ENCODE measurements at regions not wholly inside any gene's neighbourhood (a gene's known extent, or its start where the extent isn't known, plus 50 kb on each side); places are given as distances from the start of the nearest gene placed in this dataset.

- RAD21 ChIA-PET (ENCODE audit: low non-redundant PET in 1 of 2, low total read pairs in 2 of 2, uncharacterized antibody in 2 of 2, unreplicated experiment in 2 of 2), result no interaction called here
- H3K4me2 ChIP-seq (ENCODE audit: low read length), result no peak overlapping the region
- ATAC-seq (no peak), DNase-seq (ENCODE audit: low read depth, low spot score) (no peak)
- peaks cover 0 to 13% of the 10 kb centered on the region in 2 experiments; a peak in 1 of 4 replicates for H3K9me3 ChIP-seq (ENCODE audit: control insufficient read depth in 1 of 2, insufficient read depth in 1 of 2, low read depth in 1 of 2, low read length in 2 of 2)
- TF ChIP-seq MAX (IDR thresholded peaks at IDR 0.05), result no peak
- no peak for TF ChIP-seq SP1 (IDR thresholded peaks at IDR 0.05; ENCODE audit: low read depth)
- TF ChIP-seq ZNF274 (IDR thresholded peaks at IDR 0.05; ENCODE audit: low read depth, low read length), result no peak
- no peak for TF ChIP-seq ZFX (IDR thresholded peaks at IDR 0.05)
- no peak for TF ChIP-seq EZH2 (IDR thresholded peaks at IDR 0.05)
- no peak for TF ChIP-seq POLR2AphosphoS5 (IDR thresholded peaks at IDR 0.05; ENCODE audit: low read depth, low read length)
- TF ChIP-seq RAD21 (IDR thresholded peaks at IDR 0.05; ENCODE audit: low read depth), result no peak
- no peak for TF ChIP-seq CBX3 (IDR thresholded peaks at IDR 0.05; ENCODE audit: low read depth)
- no peak for TF ChIP-seq FOSL1 (IDR thresholded peaks at IDR 0.05; ENCODE audit: low read depth)
- TF ChIP-seq SRF (IDR thresholded peaks at IDR 0.05; ENCODE audit: low read depth), result no peak
- no peak for TF ChIP-seq TCF7L2 (IDR thresholded peaks at IDR 0.05; ENCODE audit: borderline replicate concordance, extremely low read depth, insufficient read depth, insufficient read length)
- TF ChIP-seq ZBTB33 (IDR thresholded peaks at IDR 0.05; ENCODE audit: extremely low read depth, insufficient replicate concordance, low read length), result no peak
- no peak for TF ChIP-seq ELF1 (IDR thresholded peaks at IDR 0.05; ENCODE audit: borderline replicate concordance, low read depth)
- TF ChIP-seq ATF3 (IDR thresholded peaks at IDR 0.05), result no peak
- TF ChIP-seq REST (IDR thresholded peaks at IDR 0.05; ENCODE audit: low read depth), result no peak
- TF ChIP-seq CEBPB (IDR thresholded peaks at IDR 0.05; ENCODE audit: low read depth), result no peak
- no peak for TF ChIP-seq CTCF (IDR thresholded peaks at IDR 0.05 in 2 of 3, conservative IDR thresholded peaks at IDR 0.05 in 1 of 3; ENCODE audit: borderline replicate concordance in 1 of 3, insufficient read depth in 1 of 3, low read depth in 2 of 3, low read length in 2 of 3)
- no peak for TF ChIP-seq POLR2A (IDR thresholded peaks at IDR 0.05; ENCODE audit: borderline replicate concordance, extremely low read depth, insufficient read depth, insufficient read length)
- no peak for TF ChIP-seq YY1 (IDR thresholded peaks at IDR 0.05; ENCODE audit: extremely low read depth, insufficient replicate concordance, low read depth, low read length)
- H3K79me2 ChIP-seq (ENCODE audit: insufficient read depth, low read length), result no peaks in the 10 kb centered on the region
- H3K9ac ChIP-seq (ENCODE audit: low read length), result no peak overlapping the region
- H3K27ac ChIP-seq (ENCODE audit: low read depth, low read length), result no peak overlapping the region
- no peaks in the 10 kb centered on the region for H3K9me2 ChIP-seq (ENCODE audit: insufficient read depth)
- BruUV-seq (replicated peaks), result no TSS peak
- CTCF ChIA-PET, result no interaction called here
- H3K4me3 ChIP-seq (replicated peaks in 1 of 2; ENCODE audit: low read depth in 1 of 2, low read length in 2 of 2), result no peak overlapping the region
- no peaks in the 10 kb centered on the region for H3K4me1 ChIP-seq (ENCODE audit: control insufficient read depth in 1 of 2, insufficient read depth in 2 of 2, low read length in 2 of 2)
- no peaks in the 10 kb centered on the region for H4K20me1 ChIP-seq (ENCODE audit: insufficient read depth)
- POLR2A ChIA-PET, result no interaction called here
- no peaks in the 10 kb centered on the region for H3K27me3 ChIP-seq (ENCODE audit: insufficient read depth, low read length)
- H3K36me3 ChIP-seq (ENCODE audit: control insufficient read depth in 1 of 2, insufficient read depth in 2 of 2, low read length in 2 of 2), result no peaks in the 10 kb centered on the region
- no peak overlapping the region for H2AFZ ChIP-seq (ENCODE audit: low read depth, low read length, poor library complexity, severe bottlenecking)
- intact Hi-C loops (cut with micrococcal nuclease), result no loop called here
Measured at GRCh38 chr15:61318301-61318700, 89.2 kb upstream of the RORA start.
